ENCODE measurements at regions not wholly inside any gene's neighbourhood (a gene's known extent, or its start where the extent isn't known, plus 50 kb on each side); places are given as distances from the start of the nearest gene placed in this dataset.

GRCh38 chr12:107545737-107546353 lies 139.8 kb upstream of the PWP1 start:
- no peak for TF ChIP-seq CTCF (IDR thresholded peaks at IDR 0.05; ENCODE audit: low read depth, low read length)

GRCh38 chr12:107547389-107547788 lies 138.2 kb upstream of the PWP1 start:
- TF ChIP-seq CTCF (IDR thresholded peaks at IDR 0.05; ENCODE audit: low read depth, low read length): no peak
- DNase-seq (ENCODE audit: extremely low read depth, low read depth): no peak

More at GRCh38 chr12:107545737-107546353, 139.8 kb upstream of the PWP1 start:
- no peak for DNase-seq (ENCODE audit: extremely low read depth, low read depth)

GRCh38 chr12:107549651-107550480 lies 135.7 kb upstream of the PWP1 start:
- no peak for DNase-seq (ENCODE audit: extremely low read depth, low read depth)

GRCh38 chr12:107551434-107551833 lies 134.2 kb upstream of the PWP1 start:
- DNase-seq (ENCODE audit: extremely low read depth, low read depth): no peak
- no peak for TF ChIP-seq CTCF (IDR thresholded peaks at IDR 0.05; ENCODE audit: low read depth, low read length)

More at GRCh38 chr12:107549651-107550480, 135.7 kb upstream of the PWP1 start:
- TF ChIP-seq CTCF (IDR thresholded peaks at IDR 0.05; ENCODE audit: low read depth, low read length): no peak

GRCh38 chr12:107552263-107552662 lies 133.3 kb upstream of the PWP1 start:
- TF ChIP-seq CTCF (IDR thresholded peaks at IDR 0.05; ENCODE audit: low read depth, low read length): no peak
- no peak for DNase-seq (ENCODE audit: extremely low read depth, low read depth)

GRCh38 chr12:107553211-107553765 lies 132.3 kb upstream of the PWP1 start:
- DNase-seq (ENCODE audit: extremely low read depth, low read depth): no peak
- no peak for TF ChIP-seq CTCF (IDR thresholded peaks at IDR 0.05; ENCODE audit: low read depth, low read length)

GRCh38 chr12:107554941-107555340 lies 130.7 kb upstream of the PWP1 start:
- no peak for TF ChIP-seq CTCF (IDR thresholded peaks at IDR 0.05; ENCODE audit: low read depth, low read length)
- DNase-seq (ENCODE audit: extremely low read depth, low read depth): no peak
